ENCODE measurements at regions not wholly inside any gene's neighbourhood (a gene's known extent, or its start where the extent isn't known, plus 50 kb on each side); places are given as distances from the start of the nearest gene placed in this dataset.
"Not testable (repeated sequence)": the region's sequence is repeated elsewhere in the genome, so short reads cannot be mapped to it uniquely, and the experiment has no call there.

GRCh38 chr11:69947793-69948255, 128.6 kb upstream of the FGF3 start:
- DNase-seq (ENCODE audit: low read depth in 2 of 3, low spot score in 2 of 3), result no peak

GRCh38 chr11:69948256-69949141, 129.3 kb upstream of the FGF3 start:
- DNase-seq (ENCODE audit: low read depth in 2 of 3, low spot score in 2 of 3), result no peak

GRCh38 chr11:69949327-69949726, 128.8 kb upstream of the ANO1 start:
- DNase-seq (ENCODE audit: low read depth in 2 of 3, low spot score in 2 of 3), result no peak

GRCh38 chr11:69950120-69950519, 128.0 kb upstream of the ANO1 start:
- DNase-seq (ENCODE audit: low read depth in 2 of 3, low spot score in 2 of 3), result peak in 1 of 3 experiments; percentile 27

GRCh38 chr11:69950621-69951020, 127.5 kb upstream of the ANO1 start:
- DNase-seq (ENCODE audit: low read depth in 2 of 3, low spot score in 2 of 3), result no peak

GRCh38 chr11:69951821-69952220, 126.3 kb upstream of the ANO1 start:
- DNase-seq (ENCODE audit: low read depth in 2 of 3, low spot score in 2 of 3), result no peak

- not testable (repeated sequence) for DNase-seq (ENCODE audit: low read depth in 2 of 3, low spot score in 2 of 3)
These were observed 125.7 kb upstream of the ANO1 start for GRCh38 chr11:69952229-69952975.

- DNase-seq (ENCODE audit: low read depth in 2 of 3, low spot score in 2 of 3), result no peak
These were observed 124.8 kb upstream of the ANO1 start for GRCh38 chr11:69953356-69953755.

- no peak for DNase-seq (ENCODE audit: low read depth in 2 of 3, low spot score in 2 of 3)
These were observed 123.4 kb upstream of the ANO1 start for GRCh38 chr11:69954756-69955155.

- DNase-seq (ENCODE audit: low read depth in 2 of 3, low spot score in 2 of 3), result no peak
These were observed 121.4 kb upstream of the ANO1 start for GRCh38 chr11:69956669-69957190.

GRCh38 chr11:69957849-69958248, 120.3 kb upstream of the ANO1 start:
- DNase-seq (ENCODE audit: low read depth in 2 of 3, low spot score in 2 of 3), result no peak

GRCh38 chr11:69958308-69958707, 119.8 kb upstream of the ANO1 start:
- DNase-seq (ENCODE audit: low read depth in 2 of 3, low spot score in 2 of 3), result no peak

- no peak for DNase-seq (ENCODE audit: low read depth in 2 of 3, low spot score in 2 of 3)
These were observed 118.7 kb upstream of the ANO1 start for GRCh38 chr11:69959461-69959860.

- DNase-seq (ENCODE audit: low read depth in 2 of 3, low spot score in 2 of 3), result no peak
These were observed 116.4 kb upstream of the ANO1 start for GRCh38 chr11:69961738-69962137.

- DNase-seq (ENCODE audit: low read depth in 2 of 3, low spot score in 2 of 3), result no peak
These were observed 116.0 kb upstream of the ANO1 start for GRCh38 chr11:69962152-69962551.

- no peak for DNase-seq (ENCODE audit: low read depth in 2 of 3, low spot score in 2 of 3)
These were observed 114.4 kb upstream of the ANO1 start for GRCh38 chr11:69963533-69964246.

GRCh38 chr11:69964247-69964643, 113.9 kb upstream of the ANO1 start:
- DNase-seq (ENCODE audit: low read depth in 2 of 3, low spot score in 2 of 3), result no peak

- no peak for DNase-seq (ENCODE audit: low read depth in 2 of 3, low spot score in 2 of 3)
These were observed 112.1 kb upstream of the ANO1 start for GRCh38 chr11:69965821-69966582.

- DNase-seq (ENCODE audit: low read depth in 2 of 3, low spot score in 2 of 3), result no peak
These were observed 111.6 kb upstream of the ANO1 start for GRCh38 chr11:69966583-69966835.

GRCh38 chr11:69966910-69967483, 111.1 kb upstream of the ANO1 start:
- no peak for DNase-seq (ENCODE audit: low read depth in 2 of 3, low spot score in 2 of 3)

GRCh38 chr11:69967484-69967883, 110.6 kb upstream of the ANO1 start:
- DNase-seq (ENCODE audit: low read depth in 2 of 3, low spot score in 2 of 3), result no peak

All from activated CD8-positive, alpha-beta memory T cell treated with anti-CD3 and anti-CD28 coated beads for 48 hours (primary cell).